SK-N-SH treated with all-trans-retinoic acid at 6 μM for 48 hours (cell line): ENCODE measurements at regions not wholly inside any gene's neighbourhood (a gene's known extent, or its start where the extent isn't known, plus 50 kb on each side); places are given as distances from the start of the nearest gene placed in this dataset.

ENCODE experiments used
- ATAC-seq: fragments of 200-7000 bp; cut with Tn5 transposase; 3 replicates; pipeline ENCODE4 v1.9.1; 2020; ENCODE audit warnings: mild to moderate bottlenecking, moderate library complexity
- ARNTL ChIP-seq: fragments of 450-650 bp; formaldehyde crosslinking; IDR thresholded peaks from 2 replicates; pipeline ENCODE4 v1.5.0; 2020; ENCODE audit warnings: low read depth, mild to moderate bottlenecking, moderate library complexity, borderline replicate concordance
- BACH2 ChIP-seq: fragments of 250-450 bp; sonication (Bioruptor Pico); IDR thresholded peaks from 2 replicates; pipeline ENCODE4 v1.9.0; 2021; ENCODE audit warnings: mild to moderate bottlenecking, borderline replicate concordance
- CSDC2 ChIP-seq: fragments of 250-450 bp; sonication (Bioruptor Pico); IDR thresholded peaks from 2 replicates; pipeline ENCODE4 v1.5.0; 2020; ENCODE audit warnings: mild to moderate bottlenecking, moderate library complexity
- ESRRG ChIP-seq: fragments of 250-450 bp; sonication (Bioruptor Pico); IDR thresholded peaks from 2 replicates; pipeline ENCODE4 v1.6.1; 2021; ENCODE audit warnings: mild to moderate bottlenecking
- GLIS3 ChIP-seq: fragments of 250-450 bp; sonication (Bioruptor Pico); IDR thresholded peaks from 2 replicates; pipeline ENCODE4 v1.5.0; 2020; ENCODE audit warnings: mild to moderate bottlenecking, moderate library complexity
- ISL1 ChIP-seq: fragments of 250-450 bp; sonication (Bioruptor Pico); IDR thresholded peaks from 2 replicates; pipeline ENCODE4 v2.1.2; 2022; ENCODE audit warnings: mild to moderate bottlenecking, moderate library complexity
- OSR1 ChIP-seq: fragments of 250-450 bp; sonication (Bioruptor Pico); IDR thresholded peaks from 2 replicates; pipeline ENCODE4 v1.8.0; 2022; ENCODE audit warnings: moderate library complexity, mild to moderate bottlenecking, inconsistent platforms
- PPARA ChIP-seq: fragments of 250-450 bp; sonication (Bioruptor Pico); IDR thresholded peaks from 2 replicates; pipeline ENCODE4 v1.5.0; 2020; ENCODE audit warnings: mild to moderate bottlenecking, borderline replicate concordance
- RARB ChIP-seq: fragments of 250-450 bp; sonication (Bioruptor Pico); IDR thresholded peaks from 2 replicates; pipeline ENCODE4 v1.8.0; 2021; ENCODE audit warnings: mild to moderate bottlenecking, moderate library complexity
- SNAI2 ChIP-seq: fragments of 250-450 bp; sonication (Bioruptor Pico); IDR thresholded peaks from 2 replicates; pipeline ENCODE4 v1.5.0; 2020; ENCODE audit warnings: mild to moderate bottlenecking, moderate library complexity
- TOX ChIP-seq: fragments of 250-450 bp; sonication (Bioruptor Pico); IDR thresholded peaks from 2 replicates; pipeline ENCODE4 v1.8.0; 2021; ENCODE audit warnings: mild to moderate bottlenecking, moderate library complexity, borderline replicate concordance
- ZC3H10 ChIP-seq: fragments of 250-450 bp; sonication (Bioruptor Pico); IDR thresholded peaks from 2 replicates; pipeline ENCODE4 v1.5.1; 2021; ENCODE audit warnings: mild to moderate bottlenecking, moderate library complexity
- ZFP3 ChIP-seq: fragments of 250-450 bp; sonication (Bioruptor Pico); IDR thresholded peaks from 2 replicates; pipeline ENCODE4 v1.5.0; 2020; ENCODE audit warnings: mild to moderate bottlenecking, moderate library complexity
- ZFP30 ChIP-seq: fragments of 450-650 bp; formaldehyde crosslinking; IDR thresholded peaks from 2 replicates; pipeline ENCODE4 v1.5.0; 2022; ENCODE audit warnings: mild to moderate bottlenecking, moderate library complexity
- ZNF565 ChIP-seq: fragments of 450-650 bp; formaldehyde crosslinking; conservative IDR thresholded peaks from 2 replicates; pipeline ENCODE4 v1.5.0; 2020; ENCODE audit warnings: low read depth, mild to moderate bottlenecking, moderate library complexity
- ZNF70 ChIP-seq: fragments of 450-650 bp; formaldehyde crosslinking; IDR thresholded peaks from 2 replicates; pipeline ENCODE4 v1.5.0; 2020; ENCODE audit warnings: mild to moderate bottlenecking, moderate library complexity
- ZNF8 ChIP-seq: fragments of 450-650 bp; formaldehyde crosslinking; IDR thresholded peaks from 2 replicates; pipeline ENCODE4 v1.5.0; 2020; ENCODE audit warnings: mild to moderate bottlenecking, moderate library complexity
- TF ChIP-seq, protein P1 (sequence below): fragments of 250-450 bp; sonication (Bioruptor Pico); IDR thresholded peaks from 2 replicates; pipeline ENCODE4 v1.5.0; 2020; ENCODE audit warnings: mild to moderate bottlenecking, moderate library complexity
- TF ChIP-seq, protein P2 (sequence below): fragments of 250-450 bp; sonication (Bioruptor Pico); IDR thresholded peaks from 2 replicates; pipeline ENCODE4 v1.8.0; 2021; ENCODE audit warnings: low read depth, mild to moderate bottlenecking, moderate library complexity, borderline replicate concordance
- TF ChIP-seq, protein P3 (sequence below): fragments of 250-450 bp; sonication (Bioruptor Pico); IDR thresholded peaks from 2 replicates; pipeline ENCODE4 v1.5.1; 2021; ENCODE audit warnings: mild to moderate bottlenecking, moderate library complexity
- TF ChIP-seq, protein P4 (sequence below): fragments of 250-450 bp; sonication (Bioruptor Pico); IDR thresholded peaks from 2 replicates; pipeline ENCODE4 v1.8.0; 2020; ENCODE audit warnings: mild to moderate bottlenecking, moderate library complexity, borderline replicate concordance
- TF ChIP-seq, protein P5 (sequence below): fragments of 250-450 bp; sonication (Bioruptor Pico); IDR thresholded peaks from 2 replicates; pipeline ENCODE4 v1.5.1; 2020; ENCODE audit warnings: low read depth, mild to moderate bottlenecking, moderate library complexity

DNA sequence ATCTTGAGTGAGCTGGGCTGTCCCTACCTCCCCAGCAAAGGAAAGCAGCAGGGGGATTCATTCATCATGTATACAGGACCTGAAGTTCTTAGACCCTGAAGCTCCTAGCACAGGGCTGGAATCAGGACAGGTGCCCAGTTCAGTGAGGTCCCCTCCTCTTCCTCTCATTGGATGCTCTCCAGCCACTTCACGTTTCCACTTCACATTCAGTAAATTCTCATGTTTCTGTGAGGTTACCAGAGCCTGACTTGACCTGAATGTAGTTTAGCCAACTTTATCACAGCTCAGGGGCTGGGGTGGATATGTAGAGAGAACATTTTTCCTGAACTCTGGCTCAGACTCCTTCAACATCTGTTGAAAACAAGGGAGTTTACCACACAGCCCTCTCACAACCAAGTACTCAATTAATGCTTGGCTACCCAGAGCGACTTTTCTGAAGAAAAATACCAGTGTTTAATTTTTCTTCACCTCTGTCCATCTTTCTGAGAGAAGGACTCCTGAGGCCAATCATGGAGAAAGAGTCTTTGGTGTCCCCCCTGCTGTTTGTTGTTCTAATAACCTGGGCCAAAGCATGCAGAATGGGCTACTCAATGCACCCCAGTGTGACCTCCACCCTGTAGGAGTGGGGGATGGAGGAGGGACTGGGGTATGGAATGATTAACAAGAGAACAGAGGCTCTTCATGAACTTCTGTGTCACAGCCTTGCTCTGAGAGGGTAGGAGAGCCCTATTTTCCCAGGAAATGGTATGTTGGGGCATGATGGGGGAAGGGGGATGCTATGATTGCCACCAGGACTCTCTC lies 108.3 kb upstream of the FGGY start:
- TF ChIP-seq, protein P1, sequence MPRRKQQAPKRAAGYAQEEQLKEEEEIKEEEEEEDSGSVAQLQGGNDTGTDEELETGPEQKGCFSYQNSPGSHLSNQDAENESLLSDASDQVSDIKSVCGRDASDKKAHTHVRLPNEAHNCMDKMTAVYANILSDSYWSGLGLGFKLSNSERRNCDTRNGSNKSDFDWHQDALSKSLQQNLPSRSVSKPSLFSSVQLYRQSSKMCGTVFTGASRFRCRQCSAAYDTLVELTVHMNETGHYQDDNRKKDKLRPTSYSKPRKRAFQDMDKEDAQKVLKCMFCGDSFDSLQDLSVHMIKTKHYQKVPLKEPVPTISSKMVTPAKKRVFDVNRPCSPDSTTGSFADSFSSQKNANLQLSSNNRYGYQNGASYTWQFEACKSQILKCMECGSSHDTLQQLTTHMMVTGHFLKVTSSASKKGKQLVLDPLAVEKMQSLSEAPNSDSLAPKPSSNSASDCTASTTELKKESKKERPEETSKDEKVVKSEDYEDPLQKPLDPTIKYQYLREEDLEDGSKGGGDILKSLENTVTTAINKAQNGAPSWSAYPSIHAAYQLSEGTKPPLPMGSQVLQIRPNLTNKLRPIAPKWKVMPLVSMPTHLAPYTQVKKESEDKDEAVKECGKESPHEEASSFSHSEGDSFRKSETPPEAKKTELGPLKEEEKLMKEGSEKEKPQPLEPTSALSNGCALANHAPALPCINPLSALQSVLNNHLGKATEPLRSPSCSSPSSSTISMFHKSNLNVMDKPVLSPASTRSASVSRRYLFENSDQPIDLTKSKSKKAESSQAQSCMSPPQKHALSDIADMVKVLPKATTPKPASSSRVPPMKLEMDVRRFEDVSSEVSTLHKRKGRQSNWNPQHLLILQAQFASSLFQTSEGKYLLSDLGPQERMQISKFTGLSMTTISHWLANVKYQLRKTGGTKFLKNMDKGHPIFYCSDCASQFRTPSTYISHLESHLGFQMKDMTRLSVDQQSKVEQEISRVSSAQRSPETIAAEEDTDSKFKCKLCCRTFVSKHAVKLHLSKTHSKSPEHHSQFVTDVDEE, result no peak
- TF ChIP-seq ARNTL (CRISPR knock-in tag), result no peak
- TF ChIP-seq ZFP3, result no peak
- no peak for TF ChIP-seq ISL1 (CRISPR knock-in tag)
- TF ChIP-seq ZNF8, result no peak
- no peak for TF ChIP-seq ZFP30 (CRISPR knock-in tag)
- no peak for TF ChIP-seq CSDC2 (CRISPR knock-in tag)
- no peak for TF ChIP-seq ESRRG (CRISPR knock-in tag)
- TF ChIP-seq TOX (CRISPR knock-in tag), result no peak
- no peak for ATAC-seq

DNA sequence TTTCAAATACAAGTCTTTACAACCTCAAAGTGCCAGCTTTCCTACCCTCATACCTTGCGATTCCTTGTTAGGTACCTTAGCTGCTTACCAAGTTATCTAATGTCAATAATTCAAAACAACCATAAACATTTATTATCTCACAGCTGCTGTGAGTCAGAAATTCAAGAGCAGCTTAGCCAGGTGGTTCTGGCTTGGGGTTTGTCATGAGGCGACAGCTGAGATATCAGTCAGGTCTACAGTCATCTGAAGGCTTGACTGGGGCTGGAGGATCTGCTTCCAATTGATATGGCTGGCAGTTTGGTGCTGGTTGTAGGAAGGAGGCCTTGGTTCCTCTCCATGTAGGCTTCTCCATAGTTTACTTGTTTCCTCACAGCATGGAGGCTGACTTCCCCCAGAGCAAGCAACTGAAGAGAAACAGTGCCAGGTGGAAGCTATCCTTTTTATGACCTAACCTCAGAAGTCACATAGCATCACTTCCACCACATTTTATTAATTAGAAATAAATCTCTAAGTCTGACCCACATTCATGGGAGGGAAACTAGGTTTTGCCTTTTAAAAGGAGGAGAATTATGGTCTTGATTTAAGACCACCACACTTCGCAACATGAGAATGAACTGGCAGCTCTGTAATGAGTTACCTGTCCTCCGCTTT lies 103.3 kb upstream of the FGGY start:
- TF ChIP-seq, protein P2, sequence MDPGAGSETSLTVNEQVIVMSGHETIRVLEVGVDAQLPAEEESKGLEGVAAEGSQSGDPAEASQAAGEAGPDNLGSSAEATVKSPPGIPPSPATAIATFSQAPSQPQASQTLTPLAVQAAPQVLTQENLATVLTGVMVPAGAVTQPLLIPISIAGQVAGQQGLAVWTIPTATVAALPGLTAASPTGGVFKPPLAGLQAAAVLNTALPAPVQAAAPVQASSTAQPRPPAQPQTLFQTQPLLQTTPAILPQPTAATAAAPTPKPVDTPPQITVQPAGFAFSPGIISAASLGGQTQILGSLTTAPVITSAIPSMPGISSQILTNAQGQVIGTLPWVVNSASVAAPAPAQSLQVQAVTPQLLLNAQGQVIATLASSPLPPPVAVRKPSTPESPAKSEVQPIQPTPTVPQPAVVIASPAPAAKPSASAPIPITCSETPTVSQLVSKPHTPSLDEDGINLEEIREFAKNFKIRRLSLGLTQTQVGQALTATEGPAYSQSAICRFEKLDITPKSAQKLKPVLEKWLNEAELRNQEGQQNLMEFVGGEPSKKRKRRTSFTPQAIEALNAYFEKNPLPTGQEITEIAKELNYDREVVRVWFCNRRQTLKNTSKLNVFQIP, result no peak
- TF ChIP-seq GLIS3 (no peak), OSR1 (no peak), ZFP30 (CRISPR knock-in tag) (no peak), ZNF565 (CRISPR knock-in tag) (no peak), RARB (CRISPR knock-in tag) (no peak), ZNF8 (no peak), TOX (CRISPR knock-in tag) (no peak), PPARA (CRISPR knock-in tag) (no peak), SNAI2 (CRISPR knock-in tag) (no peak), ESRRG (CRISPR knock-in tag) (no peak), ZC3H10 (no peak), BACH2 (CRISPR knock-in tag) (no peak), ARNTL (CRISPR knock-in tag) (no peak), ZFP3 (no peak), ZNF70 (CRISPR knock-in tag) (no peak)
- TF ChIP-seq, protein P3, sequence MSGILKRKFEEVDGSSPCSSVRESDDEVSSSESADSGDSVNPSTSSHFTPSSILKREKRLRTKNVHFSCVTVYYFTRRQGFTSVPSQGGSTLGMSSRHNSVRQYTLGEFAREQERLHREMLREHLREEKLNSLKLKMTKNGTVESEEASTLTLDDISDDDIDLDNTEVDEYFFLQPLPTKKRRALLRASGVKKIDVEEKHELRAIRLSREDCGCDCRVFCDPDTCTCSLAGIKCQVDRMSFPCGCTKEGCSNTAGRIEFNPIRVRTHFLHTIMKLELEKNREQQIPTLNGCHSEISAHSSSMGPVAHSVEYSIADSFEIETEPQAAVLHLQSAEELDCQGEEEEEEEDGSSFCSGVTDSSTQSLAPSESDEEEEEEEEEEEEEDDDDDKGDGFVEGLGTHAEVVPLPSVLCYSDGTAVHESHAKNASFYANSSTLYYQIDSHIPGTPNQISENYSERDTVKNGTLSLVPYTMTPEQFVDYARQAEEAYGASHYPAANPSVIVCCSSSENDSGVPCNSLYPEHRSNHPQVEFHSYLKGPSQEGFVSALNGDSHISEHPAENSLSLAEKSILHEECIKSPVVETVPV (CRISPR knock-in tag), result no peak
- TF ChIP-seq, protein P1, result no peak
- TF ChIP-seq, protein P4, sequence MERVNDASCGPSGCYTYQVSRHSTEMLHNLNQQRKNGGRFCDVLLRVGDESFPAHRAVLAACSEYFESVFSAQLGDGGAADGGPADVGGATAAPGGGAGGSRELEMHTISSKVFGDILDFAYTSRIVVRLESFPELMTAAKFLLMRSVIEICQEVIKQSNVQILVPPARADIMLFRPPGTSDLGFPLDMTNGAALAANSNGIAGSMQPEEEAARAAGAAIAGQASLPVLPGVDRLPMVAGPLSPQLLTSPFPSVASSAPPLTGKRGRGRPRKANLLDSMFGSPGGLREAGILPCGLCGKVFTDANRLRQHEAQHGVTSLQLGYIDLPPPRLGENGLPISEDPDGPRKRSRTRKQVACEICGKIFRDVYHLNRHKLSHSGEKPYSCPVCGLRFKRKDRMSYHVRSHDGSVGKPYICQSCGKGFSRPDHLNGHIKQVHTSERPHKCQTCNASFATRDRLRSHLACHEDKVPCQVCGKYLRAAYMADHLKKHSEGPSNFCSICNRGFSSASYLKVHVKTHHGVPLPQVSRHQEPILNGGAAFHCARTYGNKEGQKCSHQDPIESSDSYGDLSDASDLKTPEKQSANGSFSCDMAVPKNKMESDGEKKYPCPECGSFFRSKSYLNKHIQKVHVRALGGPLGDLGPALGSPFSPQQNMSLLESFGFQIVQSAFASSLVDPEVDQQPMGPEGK, result no peak
- TF ChIP-seq, protein P5, sequence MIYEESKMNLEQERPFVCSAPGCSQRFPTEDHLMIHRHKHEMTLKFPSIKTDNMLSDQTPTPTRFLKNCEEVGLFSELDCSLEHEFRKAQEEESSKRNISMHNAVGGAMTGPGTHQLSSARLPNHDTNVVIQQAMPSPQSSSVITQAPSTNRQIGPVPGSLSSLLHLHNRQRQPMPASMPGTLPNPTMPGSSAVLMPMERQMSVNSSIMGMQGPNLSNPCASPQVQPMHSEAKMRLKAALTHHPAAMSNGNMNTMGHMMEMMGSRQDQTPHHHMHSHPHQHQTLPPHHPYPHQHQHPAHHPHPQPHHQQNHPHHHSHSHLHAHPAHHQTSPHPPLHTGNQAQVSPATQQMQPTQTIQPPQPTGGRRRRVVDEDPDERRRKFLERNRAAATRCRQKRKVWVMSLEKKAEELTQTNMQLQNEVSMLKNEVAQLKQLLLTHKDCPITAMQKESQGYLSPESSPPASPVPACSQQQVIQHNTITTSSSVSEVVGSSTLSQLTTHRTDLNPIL (CRISPR knock-in tag), result no peak
- no peak for ATAC-seq
